Dermis microvascular lymphatic vessel endothelial cell (primary cell): ENCODE measurements at regions not wholly inside any gene's neighbourhood (a gene's known extent, or its start where the extent isn't known, plus 50 kb on each side); places are given as distances from the start of the nearest gene placed in this dataset.
"Not testable (repeated sequence)": the region's sequence is repeated elsewhere in the genome, so short reads cannot be mapped to it uniquely, and the experiment has no call there.

Experiments
- DNase-seq, 2 donors: peaks; one replicate each; pipeline versions ENCODE4 v3.0.0 to v3.0.0-alpha.2; 2010; ENCODE audit warnings: low read depth in 2 of 2

GRCh38 chr12:73671550-73671949 is 866.1 kb upstream of the ATXN7L3B start:
- DNase-seq: not testable (repeated sequence)

GRCh38 chr12:73677520-73678291 is 859.9 kb upstream of the ATXN7L3B start:
- DNase-seq: no peak

GRCh38 chr12:73678335-73678734 is 859.3 kb upstream of the ATXN7L3B start:
- DNase-seq: no peak

GRCh38 chr12:73699318-73699717 is 838.3 kb upstream of the ATXN7L3B start:
- DNase-seq: no peak

- no peak for DNase-seq
These were observed 823.0 kb upstream of the ATXN7L3B start for GRCh38 chr12:73714655-73715054.

- not testable (repeated sequence) for DNase-seq
These were observed 821.5 kb upstream of the ATXN7L3B start for GRCh38 chr12:73716143-73716542.

- no peak for DNase-seq
These were observed 818.4 kb upstream of the ATXN7L3B start for GRCh38 chr12:73719223-73719622.

- DNase-seq: no peak
These were observed 810.8 kb upstream of the ATXN7L3B start for GRCh38 chr12:73726881-73727280.

GRCh38 chr12:73731658-73732057 is 806.0 kb upstream of the ATXN7L3B start:
- DNase-seq: no peak

GRCh38 chr12:73769337-73769736 is 768.3 kb upstream of the ATXN7L3B start:
- no peak for DNase-seq

- no peak for DNase-seq
These were observed 739.1 kb upstream of the ATXN7L3B start for GRCh38 chr12:73798523-73798922.

GRCh38 chr12:73815072-73815645 is 722.5 kb upstream of the ATXN7L3B start:
- DNase-seq: no peak

- DNase-seq: no peak
These were observed 720.5 kb upstream of the ATXN7L3B start for GRCh38 chr12:73817161-73817560.

- no peak for DNase-seq
These were observed 703.9 kb upstream of the ATXN7L3B start for GRCh38 chr12:73833746-73834145.

GRCh38 chr12:73841963-73842362 is 695.7 kb upstream of the ATXN7L3B start:
- DNase-seq: no peak

GRCh38 chr12:73863546-73863945 is 674.1 kb upstream of the ATXN7L3B start:
- peak in 1 of 2 donors; percentile 1 for DNase-seq

GRCh38 chr12:73867147-73867546 is 670.5 kb upstream of the ATXN7L3B start:
- no peak for DNase-seq

- not testable (repeated sequence) for DNase-seq
These were observed 660.3 kb upstream of the ATXN7L3B start for GRCh38 chr12:73877291-73877690.

GRCh38 chr12:73892201-73892600 is 645.4 kb upstream of the ATXN7L3B start:
- DNase-seq: no peak

- no peak for DNase-seq
These were observed 639.0 kb upstream of the ATXN7L3B start for GRCh38 chr12:73898645-73899044.

- no peak for DNase-seq
These were observed 635.4 kb upstream of the ATXN7L3B start for GRCh38 chr12:73902260-73902659.

- DNase-seq: no peak
These were observed 630.9 kb upstream of the ATXN7L3B start for GRCh38 chr12:73906757-73907156.

GRCh38 chr12:73935817-73936216 is 601.8 kb upstream of the ATXN7L3B start:
- DNase-seq: no peak
